Panc1 (cell line): ENCODE measurements at regions not wholly inside any gene's neighbourhood (a gene's known extent, or its start where the extent isn't known, plus 50 kb on each side); places are given as distances from the start of the nearest gene placed in this dataset.

Experiments
- ATAC-seq: fragments of 200-7000 bp; cut with Tn5 transposase; 2 replicates; pipeline ENCODE4 v1.9.1; 2020; ENCODE audit warnings: mild to moderate bottlenecking, moderate library complexity
- BruUV-seq: library from RNA; stranded (reverse); fragments of 400-500 nt; replicated peaks from 2 replicates; lab custom pipeline; 2021; lab: Mats Ljungman, UMichigan
- CTCF ChIA-PET: fragments of 300-600 bp; sonication (Branson Sonifier 250); formaldehyde crosslinking; loops from one replicate; lab custom pipeline; 2022; ENCODE audit warnings: antibody characterized with exemption; lab: Charles Lee
- POLR2A ChIA-PET: fragments of 300-600 bp; sonication (Branson Sonifier 250); formaldehyde crosslinking; loops from one replicate; lab custom pipeline; 2022; ENCODE audit warnings: antibody characterized with exemption; lab: Charles Lee
- DNase-seq: peaks from one replicate; pipeline ENCODE4 v3.0.0-alpha.2; 2010; ENCODE audit warnings: low read depth, low spot score
- H3K27ac ChIP-seq: 2 replicates; pipeline ENCODE4 v1.5.1; 2011; ENCODE audit warnings: mild to moderate bottlenecking, low read length, inconsistent platforms
- H3K27me3 ChIP-seq: fragments of 200-500 bp; sonication (Bioruptor generic); 2 replicates; pipeline ENCODE4 v1.6.0; 2014; ENCODE audit warnings: low read length, inconsistent platforms; ENCODE audit not compliant: control insufficient read depth, insufficient read depth
- H3K36me3 ChIP-seq: fragments of 200-500 bp; sonication (Bioruptor generic); 2 replicates; pipeline ENCODE4 v1.5.1; 2014; ENCODE audit warnings: inconsistent platforms, mild to moderate bottlenecking, low read length, moderate library complexity; ENCODE audit not compliant: control insufficient read depth, insufficient read depth
- H3K4me1 ChIP-seq: 2 replicates; pipeline ENCODE4 v1.5.1; 2011; ENCODE audit warnings: inconsistent platforms, mild to moderate bottlenecking, low read length, moderate library complexity; ENCODE audit not compliant: control insufficient read depth, insufficient read depth
- H3K4me3 ChIP-seq, 2 experiments: 2 replicates each; pipeline ENCODE4 v1.5.1; 2011 to 2012; ENCODE audit warnings: low read depth in 2 of 2, low read length in 2 of 2, mild to moderate bottlenecking in 2 of 2, inconsistent platforms in 1 of 2, moderate library complexity in 1 of 2
- H3K9me3 ChIP-seq: fragments of 200-500 bp; sonication (Bioruptor generic); 2 replicates; pipeline ENCODE4 v1.5.1; 2014; ENCODE audit warnings: low read depth, mild to moderate bottlenecking, inconsistent platforms, low read length, moderate library complexity; ENCODE audit not compliant: control insufficient read depth, insufficient read depth
- POLR2AphosphoS5 ChIP-seq: IDR thresholded peaks from 2 replicates; pipeline ENCODE4 v1.6.1; 2012; ENCODE audit warnings: mild to moderate bottlenecking, low read depth, low read length, moderate library complexity
- SIN3A ChIP-seq: IDR thresholded peaks from 2 replicates; pipeline ENCODE4 v1.6.1; 2012; ENCODE audit warnings: low read depth, mild to moderate bottlenecking, low read length, moderate library complexity, borderline replicate concordance; ENCODE audit not compliant: insufficient read depth
- TCF7L2 ChIP-seq: IDR thresholded peaks from 2 replicates; pipeline ENCODE4 v1.6.1; 2011; ENCODE audit warnings: mild to moderate bottlenecking, low read depth, low read length, inconsistent platforms
- in situ Hi-C: cut with HindIII; loops from 2 replicates; pipeline ENCODE4 v1.10.0; 2016; ENCODE audit warnings: low sequenced_read_pairs, low pct_unique_long_range_greater_than_20kb
- intact Hi-C: fragments of 100-400 bp; cut with micrococcal nuclease; formaldehyde crosslinking; loops from one replicate; pipeline ENCODE4 v1.10.0; 2022; ENCODE audit not compliant: unreplicated experiment
- TF ChIP-seq, protein P1 (sequence below), 2 experiments: IDR thresholded peaks; 2 replicates each; pipeline ENCODE4 v1.6.1; 2011 to 2012; ENCODE audit warnings: low read depth in 2 of 2, control low read depth in 1 of 2, low read length in 1 of 2, mild to moderate bottlenecking in 1 of 2, moderate library complexity in 1 of 2; ENCODE audit not compliant: insufficient read depth in 1 of 2
- TF ChIP-seq, protein P2 (sequence below): fragments of 450-650 bp; IDR thresholded peaks from 2 replicates; pipeline ENCODE4 v1.5.1; 2017; ENCODE audit warnings: mild to moderate bottlenecking

DNA sequence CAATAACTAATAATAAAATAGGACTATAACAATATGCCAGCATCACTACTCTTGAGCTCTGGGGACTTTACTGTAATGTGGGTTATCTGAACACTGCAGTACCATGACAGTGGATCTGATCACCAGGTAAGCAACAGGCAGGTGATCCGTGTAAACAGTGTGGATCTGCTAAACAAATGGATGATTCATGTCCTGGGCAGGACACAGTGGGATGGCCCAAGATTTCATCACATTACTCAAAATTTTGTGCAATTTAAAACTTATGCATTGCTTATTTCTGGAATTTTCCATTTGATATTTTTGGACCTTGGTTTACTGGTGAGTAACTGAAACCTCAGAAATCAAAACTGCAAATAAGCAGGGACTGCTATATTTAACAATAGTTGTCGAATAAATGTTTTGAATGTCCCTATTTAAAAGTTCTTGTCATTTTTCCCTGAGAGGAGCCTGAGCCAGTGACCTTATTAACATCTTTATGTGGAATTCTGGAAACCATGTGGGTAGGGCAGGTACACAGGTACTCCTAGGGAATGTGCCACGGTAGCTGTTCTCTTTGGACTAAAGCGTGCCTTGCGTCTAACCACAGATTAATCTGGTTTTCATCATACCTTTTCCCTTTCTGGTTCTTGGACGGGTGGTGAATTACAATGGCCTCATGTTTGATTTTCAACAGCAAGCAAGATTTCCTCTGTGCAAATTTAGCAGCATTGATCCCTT, 214.5 kb upstream of the SASH1 start:
- DNase-seq = no peak
- ChIA-PET POLR2A (no interaction called here), CTCF (no interaction called here)
- TF ChIP-seq, protein P1, sequence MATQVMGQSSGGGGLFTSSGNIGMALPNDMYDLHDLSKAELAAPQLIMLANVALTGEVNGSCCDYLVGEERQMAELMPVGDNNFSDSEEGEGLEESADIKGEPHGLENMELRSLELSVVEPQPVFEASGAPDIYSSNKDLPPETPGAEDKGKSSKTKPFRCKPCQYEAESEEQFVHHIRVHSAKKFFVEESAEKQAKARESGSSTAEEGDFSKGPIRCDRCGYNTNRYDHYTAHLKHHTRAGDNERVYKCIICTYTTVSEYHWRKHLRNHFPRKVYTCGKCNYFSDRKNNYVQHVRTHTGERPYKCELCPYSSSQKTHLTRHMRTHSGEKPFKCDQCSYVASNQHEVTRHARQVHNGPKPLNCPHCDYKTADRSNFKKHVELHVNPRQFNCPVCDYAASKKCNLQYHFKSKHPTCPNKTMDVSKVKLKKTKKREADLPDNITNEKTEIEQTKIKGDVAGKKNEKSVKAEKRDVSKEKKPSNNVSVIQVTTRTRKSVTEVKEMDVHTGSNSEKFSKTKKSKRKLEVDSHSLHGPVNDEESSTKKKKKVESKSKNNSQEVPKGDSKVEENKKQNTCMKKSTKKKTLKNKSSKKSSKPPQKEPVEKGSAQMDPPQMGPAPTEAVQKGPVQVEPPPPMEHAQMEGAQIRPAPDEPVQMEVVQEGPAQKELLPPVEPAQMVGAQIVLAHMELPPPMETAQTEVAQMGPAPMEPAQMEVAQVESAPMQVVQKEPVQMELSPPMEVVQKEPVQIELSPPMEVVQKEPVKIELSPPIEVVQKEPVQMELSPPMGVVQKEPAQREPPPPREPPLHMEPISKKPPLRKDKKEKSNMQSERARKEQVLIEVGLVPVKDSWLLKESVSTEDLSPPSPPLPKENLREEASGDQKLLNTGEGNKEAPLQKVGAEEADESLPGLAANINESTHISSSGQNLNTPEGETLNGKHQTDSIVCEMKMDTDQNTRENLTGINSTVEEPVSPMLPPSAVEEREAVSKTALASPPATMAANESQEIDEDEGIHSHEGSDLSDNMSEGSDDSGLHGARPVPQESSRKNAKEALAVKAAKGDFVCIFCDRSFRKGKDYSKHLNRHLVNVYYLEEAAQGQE (IDR thresholded peaks at IDR 0.05; ENCODE audit: insufficient read depth in 1 of 2, low read depth in 2 of 2, low read length in 1 of 2) = no peak
- H3K4me3 ChIP-seq = no peak overlapping the region
- intact Hi-C loops (no loop called here), in situ Hi-C loops (no loop called here)
- BruUV-seq = no TSS peak
- no peak for ATAC-seq
- no peaks in the 10 kb centered on the region for H3K4me1 ChIP-seq
- no peak overlapping the region for H3K27ac ChIP-seq
- no peaks in the 10 kb centered on the region for H3K27me3 ChIP-seq
- no peaks in the 10 kb centered on the region for H3K36me3 ChIP-seq
- no peaks in the 10 kb centered on the region for H3K9me3 ChIP-seq

DNA sequence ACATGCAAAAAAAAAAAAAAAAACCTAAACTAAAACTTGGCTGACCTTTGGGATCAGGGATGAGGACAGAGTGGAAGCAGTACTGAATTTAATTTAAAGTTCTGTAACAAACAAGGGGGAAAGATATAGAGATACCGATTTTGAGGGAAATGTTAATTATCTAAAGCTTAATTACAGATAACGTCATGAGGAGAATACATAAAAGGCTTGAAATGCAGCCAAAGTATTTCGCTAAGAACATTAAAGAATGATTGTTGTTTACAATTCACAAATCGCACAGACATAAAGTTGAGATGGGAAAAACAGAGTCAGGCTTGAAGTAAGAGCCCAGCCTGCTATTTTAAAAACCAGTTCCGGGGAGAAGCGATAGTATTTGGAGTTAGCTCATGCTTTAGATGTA, 208.0 kb upstream of the SASH1 start:
- H3K9me3 ChIP-seq = no peaks in the 10 kb centered on the region
- TF ChIP-seq SIN3A (no peak), POLR2AphosphoS5 (no peak)
- no peaks in the 10 kb centered on the region for H3K27me3 ChIP-seq
- no peak for ATAC-seq
- no TSS peak for BruUV-seq
- in situ Hi-C loops (no loop called here), intact Hi-C loops (no loop called here)
- no peaks in the 10 kb centered on the region for H3K4me1 ChIP-seq
- H3K36me3 ChIP-seq = no peaks in the 10 kb centered on the region
- H3K4me3 ChIP-seq = no peak overlapping the region
- DNase-seq = no peak
- POLR2A ChIA-PET = no interaction called here
- CTCF ChIA-PET = interaction anchor here (0.7 kb wide), 1 partner anchor 360 kb away, joined by 4 read pairs; no protein-coding TSS in a partner anchor
- no peak overlapping the region for H3K27ac ChIP-seq

DNA sequence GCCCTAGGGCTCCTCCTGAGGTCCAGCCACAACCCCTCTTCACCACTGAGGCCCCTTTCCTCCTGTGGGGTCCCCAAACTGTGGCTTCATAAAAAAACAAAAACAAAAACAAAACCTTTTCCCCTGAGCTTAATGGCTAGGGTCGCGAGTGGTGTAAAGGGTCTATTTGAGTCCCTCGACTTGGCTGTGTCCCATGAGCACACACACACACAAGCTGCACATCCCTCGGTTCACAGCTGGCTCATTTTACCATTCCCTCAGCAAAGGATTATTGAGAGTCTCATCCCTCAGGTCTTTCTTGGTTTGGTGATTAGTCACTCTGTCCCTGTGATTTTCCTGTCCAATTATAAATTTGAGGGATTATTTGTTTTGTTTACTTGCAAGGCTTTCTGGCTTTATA, 206.1 kb upstream of the SASH1 start:
- intact Hi-C loops = no loop called here
- POLR2A ChIA-PET = no interaction called here
- no peak for ATAC-seq

More for the DNA sequence above, 206.1 kb upstream of the SASH1 start:
- Histone ChIP-seq H3K27me3 (no peaks in the 10 kb centered on the region), H3K4me1 (no peaks in the 10 kb centered on the region), H3K36me3 (no peaks in the 10 kb centered on the region), H3K27ac (no peak overlapping the region), H3K4me3 (no peak overlapping the region), H3K9me3 (no peaks in the 10 kb centered on the region)
- TF ChIP-seq, protein P1 (IDR thresholded peaks at IDR 0.05; ENCODE audit: insufficient read depth in 1 of 2, low read depth in 2 of 2, low read length in 1 of 2) = no peak
- TF ChIP-seq POLR2AphosphoS5 (no peak), SIN3A (no peak), TCF7L2 (no peak)
- TF ChIP-seq, protein P2, sequence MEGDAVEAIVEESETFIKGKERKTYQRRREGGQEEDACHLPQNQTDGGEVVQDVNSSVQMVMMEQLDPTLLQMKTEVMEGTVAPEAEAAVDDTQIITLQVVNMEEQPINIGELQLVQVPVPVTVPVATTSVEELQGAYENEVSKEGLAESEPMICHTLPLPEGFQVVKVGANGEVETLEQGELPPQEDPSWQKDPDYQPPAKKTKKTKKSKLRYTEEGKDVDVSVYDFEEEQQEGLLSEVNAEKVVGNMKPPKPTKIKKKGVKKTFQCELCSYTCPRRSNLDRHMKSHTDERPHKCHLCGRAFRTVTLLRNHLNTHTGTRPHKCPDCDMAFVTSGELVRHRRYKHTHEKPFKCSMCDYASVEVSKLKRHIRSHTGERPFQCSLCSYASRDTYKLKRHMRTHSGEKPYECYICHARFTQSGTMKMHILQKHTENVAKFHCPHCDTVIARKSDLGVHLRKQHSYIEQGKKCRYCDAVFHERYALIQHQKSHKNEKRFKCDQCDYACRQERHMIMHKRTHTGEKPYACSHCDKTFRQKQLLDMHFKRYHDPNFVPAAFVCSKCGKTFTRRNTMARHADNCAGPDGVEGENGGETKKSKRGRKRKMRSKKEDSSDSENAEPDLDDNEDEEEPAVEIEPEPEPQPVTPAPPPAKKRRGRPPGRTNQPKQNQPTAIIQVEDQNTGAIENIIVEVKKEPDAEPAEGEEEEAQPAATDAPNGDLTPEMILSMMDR = no peak
- in situ Hi-C loops = no loop called here
- CTCF ChIA-PET = no interaction called here
- BruUV-seq = no TSS peak
- no peak for DNase-seq
